HEK293 (cell line): ENCODE measurements at regions not wholly inside any gene's neighbourhood (a gene's known extent, or its start where the extent isn't known, plus 50 kb on each side); places are given as distances from the start of the nearest gene placed in this dataset.

ENCODE experiments used
- CTCF ChIA-PET: fragments of 350-600 bp; formaldehyde crosslinking; extraction: SDS; loops from one replicate; lab custom pipeline; 2021; ENCODE audit warnings: antibody characterized with exemption; lab: Yijun Ruan, JAX
- POLR2A ChIA-PET: fragments of 300-600 bp; formaldehyde crosslinking; extraction: SDS; loops from one replicate; lab custom pipeline; 2020; ENCODE audit warnings: antibody characterized with exemption, inconsistent platforms; lab: Yijun Ruan, JAX
- H3K27ac ChIP-seq: fragments of 200-500 bp; sonication (Bioruptor generic); 2 replicates; pipeline ENCODE4 v1.5.1; 2014; ENCODE audit warnings: low read depth, low read length, control low read depth, inconsistent platforms; ENCODE audit errors: extremely low read depth
- H3K36me3 ChIP-seq, 2 experiments: fragments of 200-500 bp in 1 of 2; sonication (Bioruptor generic) in 1 of 2; 1 replicate in 1 of 2; 2 replicates in 1 of 2; pipeline ENCODE4 v1.5.1; 2014 to 2017; ENCODE audit warnings: inconsistent platforms in 2 of 2, low read length in 2 of 2; ENCODE audit not compliant: control insufficient read depth in 2 of 2, insufficient read depth in 1 of 2
- H3K4me1 ChIP-seq: fragments of 200-500 bp; sonication (Bioruptor generic); 2 replicates; pipeline ENCODE4 v1.5.1; 2014; ENCODE audit warnings: mild to moderate bottlenecking, low read length, inconsistent platforms; ENCODE audit not compliant: control insufficient read depth, insufficient read depth
- H3K4me3 ChIP-seq: 2 replicates; pipeline ENCODE4 v1.5.1; 2011; ENCODE audit warnings: low read depth, mild to moderate bottlenecking, control low read depth, low read length, moderate library complexity
- H3K9me3 ChIP-seq: fragments of 200-500 bp; sonication (Bioruptor generic); 2 replicates; pipeline ENCODE4 v1.5.1; 2014; ENCODE audit warnings: low read depth, low read length, inconsistent platforms; ENCODE audit not compliant: control insufficient read depth, insufficient read depth
- GLIS2 ChIP-seq: fragments of 450-650 bp; formaldehyde crosslinking; IDR thresholded peaks from 2 replicates; pipeline ENCODE4 v1.5.1; 2016; ENCODE audit warnings: missing biosample characterization, missing genetic modification characterization
- HOXA7 ChIP-seq: sonication (generic); formaldehyde crosslinking; IDR thresholded peaks from 2 replicates; pipeline ENCODE4 v1.8.1; 2022; ENCODE audit warnings: missing genetic modification reagents, borderline replicate concordance
- HOXD13 ChIP-seq: sonication (generic); formaldehyde crosslinking; IDR thresholded peaks from 2 replicates; pipeline ENCODE4 v1.8.0; 2022; ENCODE audit warnings: missing genetic modification reagents, borderline replicate concordance
- IKZF3 ChIP-seq: fragments of 450-650 bp; IDR thresholded peaks from 2 replicates; pipeline ENCODE4 v1.5.0; 2018; ENCODE audit warnings: missing biosample characterization, mild to moderate bottlenecking, missing genetic modification characterization, moderate library complexity
- KLF16 ChIP-seq: fragments of 450-650 bp; formaldehyde crosslinking; IDR thresholded peaks from 2 replicates; pipeline ENCODE4 v1.5.1; 2017; ENCODE audit warnings: missing biosample characterization, missing genetic modification characterization
- KLF8 ChIP-seq: fragments of 450-650 bp; formaldehyde crosslinking; IDR thresholded peaks from 2 replicates; pipeline ENCODE4 v1.5.1; 2016; ENCODE audit warnings: missing biosample characterization, missing genetic modification characterization
- RBAK ChIP-seq: fragments of 450-650 bp; formaldehyde crosslinking; IDR thresholded peaks from 2 replicates; pipeline ENCODE4 v1.5.1; 2016; ENCODE audit warnings: missing biosample characterization, missing genetic modification characterization
- REST ChIP-seq: fragments of 450-650 bp; formaldehyde crosslinking; IDR thresholded peaks from 2 replicates; pipeline ENCODE4 v1.5.1; 2016; ENCODE audit warnings: missing biosample characterization, missing genetic modification characterization
- SP7 ChIP-seq: fragments of 450-650 bp; formaldehyde crosslinking; IDR thresholded peaks from 2 replicates; pipeline ENCODE4 v1.5.1; 2016; ENCODE audit warnings: missing biosample characterization, missing genetic modification characterization
- WT1 ChIP-seq: fragments of 450-650 bp; formaldehyde crosslinking; IDR thresholded peaks from 2 replicates; pipeline ENCODE4 v1.5.1; 2016; ENCODE audit warnings: missing biosample characterization, missing genetic modification characterization
- ZBTB48 ChIP-seq: fragments of 450-650 bp; formaldehyde crosslinking; IDR thresholded peaks from 2 replicates; pipeline ENCODE4 v1.5.1; 2016; ENCODE audit warnings: missing biosample characterization, missing genetic modification characterization
- ZBTB8A ChIP-seq: fragments of 450-650 bp; formaldehyde crosslinking; IDR thresholded peaks from 2 replicates; pipeline ENCODE4 v1.5.1; 2016; ENCODE audit warnings: missing biosample characterization, missing genetic modification characterization
- ZNF138 ChIP-seq: fragments of 450-650 bp; formaldehyde crosslinking; IDR thresholded peaks from 2 replicates; pipeline ENCODE4 v1.5.1; 2016; ENCODE audit warnings: missing biosample characterization, missing genetic modification characterization, borderline replicate concordance
- ZNF140 ChIP-seq: fragments of 450-650 bp; formaldehyde crosslinking; IDR thresholded peaks from 2 replicates; pipeline ENCODE4 v1.5.1; 2016; ENCODE audit warnings: missing biosample characterization, missing genetic modification characterization
- ZNF16 ChIP-seq: fragments of 450-650 bp; formaldehyde crosslinking; IDR thresholded peaks from 2 replicates; pipeline ENCODE4 v1.5.1; 2016; ENCODE audit warnings: low read depth, missing biosample characterization, missing genetic modification characterization
- ZNF174 ChIP-seq: fragments of 450-650 bp; formaldehyde crosslinking; IDR thresholded peaks from 2 replicates; pipeline ENCODE4 v1.5.0; 2017; ENCODE audit warnings: missing biosample characterization, mild to moderate bottlenecking, missing genetic modification characterization
- ZNF202 ChIP-seq: fragments of 450-650 bp; formaldehyde crosslinking; IDR thresholded peaks from 2 replicates; pipeline ENCODE4 v1.5.1; 2016; ENCODE audit warnings: missing biosample characterization, missing genetic modification characterization, borderline replicate concordance
- ZNF24 ChIP-seq: fragments of 450-650 bp; formaldehyde crosslinking; IDR thresholded peaks from 2 replicates; pipeline ENCODE4 v1.5.1; 2016; ENCODE audit warnings: missing biosample characterization, missing genetic modification characterization
- ZNF26 ChIP-seq: fragments of 450-650 bp; formaldehyde crosslinking; IDR thresholded peaks from 2 replicates; pipeline ENCODE4 v1.5.1; 2016; ENCODE audit warnings: missing biosample characterization, missing genetic modification characterization
- ZNF280C ChIP-seq: fragments of 450-650 bp; formaldehyde crosslinking; IDR thresholded peaks from 2 replicates; pipeline ENCODE4 v1.5.1; 2016; ENCODE audit warnings: missing biosample characterization, missing genetic modification characterization
- ZNF350 ChIP-seq: fragments of 450-650 bp; formaldehyde crosslinking; IDR thresholded peaks from 2 replicates; pipeline ENCODE4 v1.5.0; 2017; ENCODE audit warnings: missing biosample characterization, mild to moderate bottlenecking, missing genetic modification characterization
- ZNF423 ChIP-seq: fragments of 450-650 bp; formaldehyde crosslinking; IDR thresholded peaks from 2 replicates; pipeline ENCODE4 v1.5.1; 2016; ENCODE audit warnings: missing biosample characterization, missing genetic modification characterization
- ZNF544 ChIP-seq: fragments of 450-650 bp; formaldehyde crosslinking; IDR thresholded peaks from 2 replicates; pipeline ENCODE4 v1.5.0; 2017; ENCODE audit warnings: missing biosample characterization, missing genetic modification characterization
- ZNF558 ChIP-seq: fragments of 450-650 bp; formaldehyde crosslinking; IDR thresholded peaks from 2 replicates; pipeline ENCODE4 v1.5.1; 2016; ENCODE audit warnings: missing biosample characterization, missing genetic modification characterization
- ZNF600 ChIP-seq: fragments of 450-650 bp; formaldehyde crosslinking; IDR thresholded peaks from 2 replicates; pipeline ENCODE4 v1.5.1; 2016; ENCODE audit warnings: missing biosample characterization, missing genetic modification characterization
- ZNF610 ChIP-seq: fragments of 450-650 bp; formaldehyde crosslinking; IDR thresholded peaks from 2 replicates; pipeline ENCODE4 v1.5.1; 2016; ENCODE audit warnings: missing biosample characterization, missing genetic modification characterization, borderline replicate concordance
- ZNF624 ChIP-seq: fragments of 450-650 bp; formaldehyde crosslinking; IDR thresholded peaks from 2 replicates; pipeline ENCODE4 v1.5.1; 2017; ENCODE audit warnings: missing biosample characterization, missing genetic modification characterization
- ZNF670 ChIP-seq: fragments of 450-650 bp; formaldehyde crosslinking; IDR thresholded peaks from 2 replicates; pipeline ENCODE4 v1.5.1; 2016; ENCODE audit warnings: missing biosample characterization, missing genetic modification characterization, low read depth
- ZNF777 ChIP-seq: fragments of 450-650 bp; formaldehyde crosslinking; IDR thresholded peaks from 2 replicates; pipeline ENCODE4 v1.5.1; 2017; ENCODE audit warnings: missing biosample characterization, missing genetic modification characterization, borderline replicate concordance

GRCh38 chr16:55030944-55031343 is 100.3 kb downstream of the IRX5 start:
- no peak overlapping the region for H3K4me3 ChIP-seq
- H3K36me3 ChIP-seq = no peaks in the 10 kb centered on the region
- no peaks in the 10 kb centered on the region for H3K9me3 ChIP-seq
- ChIA-PET CTCF (interaction anchor here (1.0 kb wide), 1 partner anchor 8 kb away, joined by 3 read pairs; no protein-coding TSS in a partner anchor), POLR2A (no interaction called here)
- no peak overlapping the region for H3K27ac ChIP-seq
- H3K4me1 ChIP-seq = no peaks in the 10 kb centered on the region
- TF ChIP-seq RBAK (tag by site-specific recombination) (no peak), KLF16 (tag by site-specific recombination) (no peak), ZNF670 (tag by site-specific recombination) (no peak), ZNF777 (tag by site-specific recombination) (no peak), ZNF624 (no peak), ZBTB48 (tag by site-specific recombination) (no peak), ZNF138 (no peak), ZNF16 (no peak), ZNF423 (tag by site-specific recombination) (no peak), SP7 (tag by site-specific recombination) (no peak), IKZF3 (tag by site-specific recombination) (no peak), ZNF600 (tag by site-specific recombination) (no peak), KLF8 (tag by site-specific recombination) (no peak), WT1 (tag by site-specific recombination) (no peak)

- H3K27ac ChIP-seq = no peak overlapping the region
- POLR2A ChIA-PET = no interaction called here
- no peaks in the 10 kb centered on the region for H3K4me1 ChIP-seq
- CTCF ChIA-PET = interaction anchor here (0.6 kb wide), 1 partner anchor 436 kb away, joined by 3 read pairs; no protein-coding TSS in a partner anchor
- no peak overlapping the region for H3K4me3 ChIP-seq
- H3K36me3 ChIP-seq = no peaks in the 10 kb centered on the region
- no peak for TF ChIP-seq ZNF174
- no peak for TF ChIP-seq ZNF544 (tag by site-specific recombination)
- no peak for TF ChIP-seq HOXA7
- no peak for TF ChIP-seq ZNF202 (tag by site-specific recombination)
- no peak for TF ChIP-seq ZNF280C (tag by site-specific recombination)
- no peak for TF ChIP-seq REST
- TF ChIP-seq GLIS2 (tag by site-specific recombination) = no peak
- TF ChIP-seq WT1 (tag by site-specific recombination) = no peak
- no peak for TF ChIP-seq HOXD13 (CRISPR knock-in tag)
- TF ChIP-seq ZNF26 = no peak
- no peak for TF ChIP-seq SP7 (tag by site-specific recombination)
- TF ChIP-seq ZNF350 (tag by site-specific recombination) = no peak
- TF ChIP-seq ZNF140 (tag by site-specific recombination) = no peak
- TF ChIP-seq ZNF558 (tag by site-specific recombination) = no peak
- TF ChIP-seq ZNF610 (tag by site-specific recombination) = no peak
- TF ChIP-seq ZNF138 = no peak
- no peak for TF ChIP-seq ZBTB8A
- TF ChIP-seq ZNF24 (tag by site-specific recombination) = no peak
- TF ChIP-seq, all 188 proteins: peak for 0
- no peaks in the 10 kb centered on the region for H3K9me3 ChIP-seq
Observed at GRCh38 chr16:55031481-55031880, 100.8 kb downstream of the IRX5 start.
